H1 (cell line): ENCODE measurements at regions not wholly inside any gene's neighbourhood (a gene's known extent, or its start where the extent isn't known, plus 50 kb on each side); places are given as distances from the start of the nearest gene placed in this dataset.

ENCODE experiments used
- CTCF ChIA-PET: fragments of 300-600 bp; sonication (Branson Sonifier 250); formaldehyde crosslinking; loops from one replicate; lab custom pipeline; 2021; ENCODE audit not compliant: partially characterized antibody; lab: Charles Lee
- POLR2A ChIA-PET: fragments of 300-600 bp; sonication (Branson Sonifier 250); formaldehyde crosslinking; loops from one replicate; lab custom pipeline; 2021; ENCODE audit warnings: inconsistent platforms; ENCODE audit not compliant: partially characterized antibody; lab: Charles Lee
- DNase-seq, 2 experiments: peaks; one replicate each; pipeline versions ENCODE4 v3.0.0 to v3.0.0-alpha.2; 2010 to 2022; ENCODE audit warnings: low spot score in 2 of 2, low read depth in 1 of 2, mixed read lengths in 1 of 2
- FAIRE-seq: peaks from 2 replicates; lab custom pipeline; 2011; peaks lifted over from hg19 to GRCh38; lab: Jason Lieb, UNC
- H2AFZ ChIP-seq: 2 replicates; pipeline ENCODE4 v1.8.1; 2012; ENCODE audit warnings: low read length, inconsistent platforms
- H2AK5ac ChIP-seq: 2 replicates; pipeline ENCODE4 v1.6.1; 2013; ENCODE audit warnings: low read depth, low read length
- H2BK120ac ChIP-seq: replicated peaks from 2 replicates; pipeline ENCODE3; 2013; ENCODE audit warnings: low read depth, low read length, inconsistent platforms
- H2BK12ac ChIP-seq: 2 replicates; pipeline ENCODE4 v1.6.1; 2013; ENCODE audit warnings: low read depth, low read length
- H2BK15ac ChIP-seq: 2 replicates; pipeline ENCODE4 v1.6.1; 2013; ENCODE audit warnings: low read length
- H2BK20ac ChIP-seq: 2 replicates; pipeline ENCODE4 v1.6.1; 2013; ENCODE audit warnings: low read length
- H2BK5ac ChIP-seq: 2 replicates; pipeline ENCODE4 v1.6.1; 2013; ENCODE audit warnings: low read depth, low read length
- H3K14ac ChIP-seq: 2 replicates; pipeline ENCODE4 v1.6.1; 2013; ENCODE audit warnings: inconsistent platforms; ENCODE audit not compliant: insufficient read length
- H3K18ac ChIP-seq: 2 replicates; pipeline ENCODE4 v1.6.1; 2013; ENCODE audit warnings: low read length; ENCODE audit errors: extremely low read depth
- H3K23ac ChIP-seq: 2 replicates; pipeline ENCODE4 v1.6.1; 2013; ENCODE audit warnings: inconsistent platforms; ENCODE audit not compliant: insufficient read length
- H3K23me2 ChIP-seq: 2 replicates; pipeline ENCODE4 v1.6.1; 2013; ENCODE audit warnings: low read depth, low read length
- H3K27ac ChIP-seq: 2 replicates; pipeline ENCODE4 v1.6.1; 2011; ENCODE audit warnings: low read depth, low read length, inconsistent platforms
- H3K27me3 ChIP-seq, 4 experiments: replicated peaks in 1 of 4; 1 replicate in 1 of 4; 2 replicates in 3 of 4; pipeline versions ENCODE4 v1.6.1 to v1.8.1; 2011 to 2013; ENCODE audit warnings: low read length in 3 of 4, mild to moderate bottlenecking in 3 of 4, inconsistent platforms in 2 of 4, mixed read lengths in 2 of 4, moderate library complexity in 1 of 4; ENCODE audit not compliant: control insufficient read depth in 3 of 4, insufficient read depth in 3 of 4; ENCODE audit errors: extremely low read depth in 1 of 4
- H3K36me3 ChIP-seq, 4 experiments: 2 replicates each; pipeline versions ENCODE4 v1.6.1 to v1.8.1; 2011 to 2013; ENCODE audit warnings: mild to moderate bottlenecking in 4 of 4, low read length in 3 of 4, moderate library complexity in 2 of 4, control low read depth in 1 of 4, inconsistent platforms in 1 of 4; ENCODE audit not compliant: insufficient read depth in 4 of 4, control insufficient read depth in 2 of 4
- H3K4ac ChIP-seq: replicated peaks from 2 replicates; pipeline ENCODE3; 2013; ENCODE audit warnings: low read length, low read depth, mixed read lengths, inconsistent platforms; ENCODE audit not compliant: insufficient read length
- H3K4me1 ChIP-seq, 4 experiments: replicated peaks in 1 of 4; 1 replicate in 1 of 4; 2 replicates in 3 of 4; pipeline versions ENCODE4 v1.6.1 to v1.8.1; 2011 to 2013; ENCODE audit warnings: low read length in 3 of 4, inconsistent platforms in 2 of 4, mixed read lengths in 1 of 4; ENCODE audit not compliant: insufficient read depth in 4 of 4, control insufficient read depth in 3 of 4
- H3K4me2 ChIP-seq, 2 experiments: 2 replicates each; pipeline versions ENCODE4 v1.6.1 to v1.8.1; 2011 to 2013; ENCODE audit warnings: low read depth in 2 of 2, low read length in 2 of 2, control low read depth in 1 of 2, inconsistent platforms in 1 of 2, mild to moderate bottlenecking in 1 of 2; ENCODE audit not compliant: insufficient read depth in 1 of 2
- H3K4me3 ChIP-seq, 4 experiments: fragments of 200-600, 300-600 bp in 1 of 4; sonication (generic), shearing (Covaris generic), sonication (Bioruptor Twin) in 1 of 4; 2 replicates each; pipeline versions ENCODE4 v1.5.1 to v1.8.1; 2011 to 2016; ENCODE audit warnings: low read length in 4 of 4, low read depth in 3 of 4, control low read depth in 2 of 4, inconsistent platforms in 2 of 4, mild to moderate bottlenecking in 2 of 4, mixed read lengths in 1 of 4, moderate library complexity in 1 of 4; ENCODE audit not compliant: insufficient read depth in 2 of 4; ENCODE audit errors: extremely low read depth in 1 of 4
- H3K56ac ChIP-seq: replicated peaks from 2 replicates; pipeline ENCODE3; 2013; ENCODE audit warnings: low read depth, mild to moderate bottlenecking, mixed read lengths, low read length, inconsistent platforms; ENCODE audit not compliant: insufficient read length
- H3K79me1 ChIP-seq: 2 replicates; pipeline ENCODE4 v1.6.1; 2013; ENCODE audit warnings: low read depth, low read length, control low read depth
- H3K79me2 ChIP-seq, 2 experiments: 2 replicates each; pipeline versions ENCODE4 v1.6.1 to v1.8.1; 2012 to 2013; ENCODE audit warnings: low read length in 2 of 2, mild to moderate bottlenecking in 2 of 2, inconsistent platforms in 1 of 2; ENCODE audit not compliant: insufficient read depth in 2 of 2, control insufficient read depth in 1 of 2
- H3K9ac ChIP-seq, 4 experiments: replicated peaks in 1 of 4; 1 replicate in 1 of 4; 2 replicates in 3 of 4; pipeline versions ENCODE4 v1.6.1 to v1.8.1; 2011 to 2013; ENCODE audit warnings: low read depth in 3 of 4, low read length in 3 of 4, control low read depth in 2 of 4, mild to moderate bottlenecking in 2 of 4, moderate library complexity in 2 of 4, inconsistent platforms in 1 of 4; ENCODE audit errors: extremely low read depth in 1 of 4
- H3K9me3 ChIP-seq, 2 experiments: 2 replicates each; pipeline versions ENCODE4 v1.6.1 to v1.8.1; 2012 to 2013; ENCODE audit warnings: mild to moderate bottlenecking in 2 of 2, moderate library complexity in 2 of 2, control low read depth in 1 of 2, inconsistent platforms in 1 of 2, low read depth in 1 of 2, low read length in 1 of 2, mixed read lengths in 1 of 2; ENCODE audit not compliant: insufficient read depth in 2 of 2
- H4K20me1 ChIP-seq, 2 experiments: replicated peaks in 1 of 2; 2 replicates each; pipeline versions ENCODE3 to v1.8.1; 2011 to 2013; ENCODE audit warnings: inconsistent platforms in 2 of 2, low read length in 2 of 2, mild to moderate bottlenecking in 1 of 2; ENCODE audit not compliant: insufficient read depth in 2 of 2, control insufficient read depth in 1 of 2
- H4K5ac ChIP-seq: 2 replicates; pipeline ENCODE4 v1.6.1; 2013; ENCODE audit warnings: low read length, low read depth, mixed read lengths, inconsistent platforms; ENCODE audit not compliant: insufficient read length
- H4K8ac ChIP-seq: 2 replicates; pipeline ENCODE4 v1.8.0; 2013; ENCODE audit warnings: mild to moderate bottlenecking, moderate library complexity, low read length, inconsistent platforms; ENCODE audit not compliant: insufficient read depth; ENCODE audit errors: extremely low read depth
- H4K91ac ChIP-seq: replicated peaks from 2 replicates; pipeline ENCODE3; 2013; ENCODE audit warnings: low read length, mixed read lengths, inconsistent platforms; ENCODE audit not compliant: insufficient read length
- BACH1 ChIP-seq: IDR thresholded peaks from 2 replicates; pipeline ENCODE4 v1.6.1; 2012; ENCODE audit warnings: low read length, improper control_type of control experiment
- BCL11A ChIP-seq, 2 experiments: IDR thresholded peaks; one replicate each; pipeline ENCODE4 v1.6.1; 2011; ENCODE audit warnings: low read depth in 2 of 2, low read length in 2 of 2, mild to moderate bottlenecking in 2 of 2
- CTCF ChIP-seq, 3 experiments: IDR thresholded peaks; 1 replicate in 2 of 3; 2 replicates in 1 of 3; pipeline versions ENCODE4 v1.5.1 to v1.6.1; 2011; ENCODE audit warnings: low read length in 3 of 3, mild to moderate bottlenecking in 3 of 3, inconsistent platforms in 2 of 3, low read depth in 1 of 3, moderate library complexity in 1 of 3; ENCODE audit not compliant: insufficient read depth in 1 of 3; ENCODE audit errors: control extremely low read depth in 1 of 3
- EGR1 ChIP-seq: IDR thresholded peaks from 2 replicates; pipeline ENCODE4 v1.6.1; 2011; ENCODE audit warnings: low read depth, low read length, borderline replicate concordance
- EZH2 ChIP-seq: fragments of 200-600 bp; sonication (generic); IDR thresholded peaks from 2 replicates; pipeline ENCODE4 v1.7.1; 2012; ENCODE audit warnings: low read depth, mild to moderate bottlenecking, moderate library complexity, low read length, inconsistent platforms; ENCODE audit not compliant: severe bottlenecking
- HDAC2 ChIP-seq, 2 experiments: fragments of 300-600 bp in 1 of 2; sonication (generic) in 1 of 2; IDR thresholded peaks; 2 replicates each; pipeline ENCODE4 v1.6.1; 2011 to 2012; ENCODE audit warnings: low read depth in 2 of 2, low read length in 2 of 2, mild to moderate bottlenecking in 2 of 2, moderate library complexity in 2 of 2, borderline replicate concordance in 1 of 2, inconsistent platforms in 1 of 2
- JUN ChIP-seq: IDR thresholded peaks from 2 replicates; pipeline ENCODE4 v1.6.1; 2011; ENCODE audit warnings: low read depth, mild to moderate bottlenecking, improper control_type of control experiment, low read length
- WGBS, 2 experiments: shearing (Covaris generic) in 1 of 2; methylation state at CpG; one replicate each; pipeline versions ENCODE4 v1.1.6 to v1.1.7; 2013 to 2015; ENCODE audit warnings: low lambda C conversion rate in 2 of 2, mixed read lengths in 2 of 2, inconsistent platforms in 1 of 2, low coverage in 1 of 2, missing lambda C conversion rate in 1 of 2; ENCODE audit not compliant: insufficient replicate concordance in 2 of 2, insufficient coverage in 1 of 2, insufficient read length in 1 of 2; ENCODE audit errors: extremely low coverage in 1 of 2, missing lambda C conversion rate in 1 of 2; 5-methylcytosine and 5-hydroxymethylcytosine counted together

- Histone ChIP-seq H3K23ac (no peak overlapping the region), H3K4me3 (no peak overlapping the region), H4K91ac (no peak overlapping the region), H3K79me1 (no peaks in the 10 kb centered on the region), H3K4ac (no peak overlapping the region), H3K27me3 (no peaks in the 10 kb centered on the region; a peak in 1 of 7 replicates), H3K27ac (no peak overlapping the region), H3K14ac (no peak overlapping the region), H3K18ac (no peak overlapping the region), H3K9me3 (no peaks in the 10 kb centered on the region), H3K4me2 (no peak overlapping the region), H2BK120ac (no peak overlapping the region), H3K79me2 (no peaks in the 10 kb centered on the region), H3K36me3 (no peaks in the 10 kb centered on the region), H3K4me1 (no peaks in the 10 kb centered on the region), H2BK12ac (no peak overlapping the region), H4K20me1 (no peaks in the 10 kb centered on the region), H2AK5ac (no peak overlapping the region), H2BK5ac (no peak overlapping the region), H3K23me2 (no peaks in the 10 kb centered on the region), H2AFZ (no peak overlapping the region), H4K5ac (no peak overlapping the region), H3K9ac (no peak overlapping the region), H2BK15ac (no peak overlapping the region), H3K56ac (no peak overlapping the region), H2BK20ac (no peak overlapping the region), H4K8ac (no peak overlapping the region)
- ChIA-PET CTCF (interaction anchor here (1.0 kb wide), 1 partner anchor 9 kb away, joined by 3 read pairs; no protein-coding TSS in a partner anchor), POLR2A (no interaction called here)
- no peak for FAIRE-seq
- TF ChIP-seq JUN = no peak
- no peak for TF ChIP-seq BCL11A (IDR thresholded peaks at IDR 0.05; ENCODE audit: low read depth in 2 of 2, low read length in 2 of 2)
- no peak for TF ChIP-seq CTCF (IDR thresholded peaks at IDR 0.05; ENCODE audit: control extremely low read depth in 1 of 3, insufficient read depth in 1 of 3, low read depth in 1 of 3, low read length in 3 of 3)
- no peak for TF ChIP-seq EGR1
- no peak for TF ChIP-seq HDAC2 (IDR thresholded peaks at IDR 0.05; ENCODE audit: borderline replicate concordance in 1 of 2, low read depth in 2 of 2, low read length in 2 of 2)
- TF ChIP-seq BACH1 = no peak
- no peak for TF ChIP-seq EZH2
- WGBS, 2 experiments = 94% methylated on average over 1 of the region's 1 CpG; no CpG with 5 or more reads in 1 of the 2 experiments
- DNase-seq = no peak
Observed at GRCh38 chr1:34338871-34339270, 162.2 kb downstream of the C1orf94 start.
